Tibial nerve (tissue), 4 donors: ENCODE measurements at regions not wholly inside any gene's neighbourhood (a gene's known extent, or its start where the extent isn't known, plus 50 kb on each side); places are given as distances from the start of the nearest gene placed in this dataset.
"Not testable (repeated sequence)": the region's sequence is repeated elsewhere in the genome, so short reads cannot be mapped to it uniquely, and the experiment has no call there.

Source experiments
- DNase-seq, 2 donors: peaks; one replicate each; pipeline ENCODE4 v3.0.0-alpha.2; 2019; ENCODE audit warnings: low spot score in 2 of 2
- H3K27ac ChIP-seq, 4 donors: fragments of 200-600 bp; sonication (generic) in 3 of 4; one replicate each; pipeline ENCODE4 v1.5.1; 2017 to 2019; ENCODE audit warnings: mild to moderate bottlenecking in 1 of 4
- H3K27me3 ChIP-seq, 2 donors: fragments of 200-600 bp; sonication (generic) in 1 of 2; one replicate each; pipeline versions ENCODE4 v1.5.1 to v1.6.0; 2017 to 2019
- H3K36me3 ChIP-seq, 3 donors: fragments of 200-600 bp; sonication (generic); one replicate each; pipeline ENCODE4 v1.5.1; 2018 to 2019
- H3K4me1 ChIP-seq, 4 donors: fragments of 200-600 bp; sonication (generic) in 3 of 4; one replicate each; pipeline ENCODE4 v1.5.1; 2017 to 2019
- H3K4me3 ChIP-seq, 4 donors: fragments of 200-600 bp; sonication (generic) in 3 of 4; one replicate each; pipeline ENCODE4 v1.5.1; 2017 to 2019; ENCODE audit warnings: mild to moderate bottlenecking in 1 of 4, moderate library complexity in 1 of 4
- H3K9me3 ChIP-seq, 4 donors: fragments of 200-600 bp; sonication (generic) in 3 of 4; one replicate each; pipeline ENCODE4 v1.5.1; 2017 to 2019
- EP300 ChIP-seq, 2 donors: sonication (generic); formaldehyde crosslinking; IDR thresholded peaks; one replicate each; pipeline ENCODE4 v1.6.1; 2017; ENCODE audit warnings: antibody characterized with exemption in 2 of 2, mild to moderate bottlenecking in 1 of 2
- POLR2A ChIP-seq, 2 donors: fragments of 450-650 bp; IDR thresholded peaks; one replicate each; pipeline ENCODE4 v1.6.1; 2017; ENCODE audit warnings: antibody characterized with exemption in 2 of 2, mild to moderate bottlenecking in 2 of 2, moderate library complexity in 2 of 2
- WGBS, 2 donors: methylation state at CpG; one replicate each; pipeline ENCODE4 v1.1.5; 2018; 5-methylcytosine and 5-hydroxymethylcytosine counted together
- TF ChIP-seq, protein P1 (sequence below), 5 experiments: fragments of 200-600 bp in 3 of 5; fragments of 450-650 bp in 2 of 5; sonication (generic) in 3 of 5; IDR thresholded peaks; one replicate each; pipeline ENCODE4 v1.5.1; 2016 to 2019; ENCODE audit warnings: antibody characterized with exemption in 5 of 5, mild to moderate bottlenecking in 3 of 5, moderate library complexity in 2 of 5

GRCh38 chr6:140201787-140202458 lies 827.5 kb upstream of the CITED2 start:
- H3K4me1 ChIP-seq, result no peaks in the 10 kb centered on the region
- no peak overlapping the region for H3K4me3 ChIP-seq
- no peaks in the 10 kb centered on the region for H3K27me3 ChIP-seq
- H3K9me3 ChIP-seq, result no peaks in the 10 kb centered on the region
- TF ChIP-seq POLR2A (IDR thresholded peaks at IDR 0.05) (no peak), EP300 (IDR thresholded peaks at IDR 0.05) (no peak)
- TF ChIP-seq, protein P1, sequence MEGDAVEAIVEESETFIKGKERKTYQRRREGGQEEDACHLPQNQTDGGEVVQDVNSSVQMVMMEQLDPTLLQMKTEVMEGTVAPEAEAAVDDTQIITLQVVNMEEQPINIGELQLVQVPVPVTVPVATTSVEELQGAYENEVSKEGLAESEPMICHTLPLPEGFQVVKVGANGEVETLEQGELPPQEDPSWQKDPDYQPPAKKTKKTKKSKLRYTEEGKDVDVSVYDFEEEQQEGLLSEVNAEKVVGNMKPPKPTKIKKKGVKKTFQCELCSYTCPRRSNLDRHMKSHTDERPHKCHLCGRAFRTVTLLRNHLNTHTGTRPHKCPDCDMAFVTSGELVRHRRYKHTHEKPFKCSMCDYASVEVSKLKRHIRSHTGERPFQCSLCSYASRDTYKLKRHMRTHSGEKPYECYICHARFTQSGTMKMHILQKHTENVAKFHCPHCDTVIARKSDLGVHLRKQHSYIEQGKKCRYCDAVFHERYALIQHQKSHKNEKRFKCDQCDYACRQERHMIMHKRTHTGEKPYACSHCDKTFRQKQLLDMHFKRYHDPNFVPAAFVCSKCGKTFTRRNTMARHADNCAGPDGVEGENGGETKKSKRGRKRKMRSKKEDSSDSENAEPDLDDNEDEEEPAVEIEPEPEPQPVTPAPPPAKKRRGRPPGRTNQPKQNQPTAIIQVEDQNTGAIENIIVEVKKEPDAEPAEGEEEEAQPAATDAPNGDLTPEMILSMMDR (IDR thresholded peaks at IDR 0.05), result no peak
- 98 to 100% methylated on average over 1 of the region's 1 CpG for WGBS, 2 donors
- DNase-seq, result no peak
- H3K27ac ChIP-seq, result no peak overlapping the region
- H3K36me3 ChIP-seq, result no peaks in the 10 kb centered on the region

DNA sequence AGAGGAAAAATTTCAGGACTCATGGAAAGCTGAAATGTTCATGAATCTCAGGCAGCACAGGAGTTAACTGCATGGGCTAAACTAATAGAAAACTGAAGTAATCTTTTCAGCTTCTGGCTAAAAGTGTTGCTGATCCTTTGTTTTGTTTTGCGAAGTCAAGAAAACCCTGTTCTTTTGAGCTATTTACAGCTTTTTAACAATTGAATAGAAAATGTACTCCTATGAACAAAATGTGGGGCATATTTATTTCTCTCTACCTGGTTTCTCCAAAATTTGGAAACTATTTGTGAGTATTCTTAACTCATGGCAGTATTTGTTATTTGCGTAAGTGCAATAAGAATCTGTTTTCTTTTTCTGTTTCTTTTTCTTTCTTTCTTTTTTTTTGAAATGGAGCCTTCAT lies 818.8 kb upstream of the CITED2 start:
- Histone ChIP-seq H3K27ac (no peak overlapping the region), H3K27me3 (no peaks in the 10 kb centered on the region), H3K4me1 (no peaks in the 10 kb centered on the region), H3K9me3 (peaks cover 0 to 17% (median 2%) of the 10 kb centered on the region in 4 donors), H3K36me3 (no peaks in the 10 kb centered on the region), H3K4me3 (no peak overlapping the region)
- DNase-seq, result no peak
- WGBS, 2 donors, result 97 to 99% methylated on average over 2 of the region's 2 CpGs
- TF ChIP-seq POLR2A (IDR thresholded peaks at IDR 0.05) (no peak), EP300 (IDR thresholded peaks at IDR 0.05) (no peak)
- TF ChIP-seq, protein P1 (IDR thresholded peaks at IDR 0.05), result no peak

DNA sequence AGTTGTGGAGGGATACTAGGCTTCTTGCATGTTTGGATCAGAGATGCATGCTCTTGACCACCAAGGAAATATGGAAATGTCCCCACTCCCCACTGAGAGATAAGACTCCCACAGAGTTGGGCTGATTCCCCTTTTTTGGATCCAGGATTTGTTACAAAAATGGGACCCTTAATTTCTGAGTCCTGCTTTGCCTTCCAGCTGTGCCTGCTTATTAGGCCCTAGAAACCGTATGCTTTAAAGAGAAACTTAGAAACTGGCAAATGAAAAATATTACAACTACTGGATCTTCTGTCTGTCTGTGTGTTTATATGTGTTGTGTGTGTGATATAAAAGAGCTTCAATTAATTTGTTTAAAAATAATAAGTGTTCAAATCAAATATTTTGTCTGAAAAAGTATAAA lies 817.6 kb upstream of the CITED2 start:
- DNase-seq, result no peak
- peaks cover 0 to 25% (median 2%) of the 10 kb centered on the region in 4 donors for H3K9me3 ChIP-seq
- no peak for TF ChIP-seq EP300 (IDR thresholded peaks at IDR 0.05)
- TF ChIP-seq, protein P1 (IDR thresholded peaks at IDR 0.05), result no peak
- TF ChIP-seq POLR2A (IDR thresholded peaks at IDR 0.05), result no peak
- H3K27me3 ChIP-seq, result no peaks in the 10 kb centered on the region
- H3K36me3 ChIP-seq, result no peaks in the 10 kb centered on the region
- no peak overlapping the region for H3K4me3 ChIP-seq
- 100% methylated on average over 1 of the region's 1 CpG for WGBS, 2 donors
- no peak overlapping the region for H3K27ac ChIP-seq
- no peaks in the 10 kb centered on the region for H3K4me1 ChIP-seq

DNA sequence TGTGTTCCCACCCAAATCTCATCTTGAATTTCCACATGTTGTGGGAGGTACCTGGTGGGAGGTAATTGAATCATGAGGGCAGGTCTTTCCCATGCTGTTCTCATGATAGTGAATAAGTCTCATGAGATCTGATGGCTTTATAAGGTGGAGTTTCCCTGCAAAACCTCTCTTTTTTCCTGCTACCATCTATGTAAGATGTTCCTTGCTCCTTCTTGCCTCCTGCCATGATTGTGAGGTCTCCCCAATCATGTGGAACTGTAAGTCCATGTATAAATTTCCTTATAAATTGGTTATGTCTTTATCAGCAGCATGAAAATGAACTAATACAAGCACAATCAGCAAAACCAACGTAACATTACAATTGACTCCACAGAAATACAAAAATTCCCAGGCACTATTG lies 814.8 kb upstream of the CITED2 start:
- WGBS, 2 donors, result 87 to 95% methylated on average over 1 of the region's 1 CpG

DNA sequence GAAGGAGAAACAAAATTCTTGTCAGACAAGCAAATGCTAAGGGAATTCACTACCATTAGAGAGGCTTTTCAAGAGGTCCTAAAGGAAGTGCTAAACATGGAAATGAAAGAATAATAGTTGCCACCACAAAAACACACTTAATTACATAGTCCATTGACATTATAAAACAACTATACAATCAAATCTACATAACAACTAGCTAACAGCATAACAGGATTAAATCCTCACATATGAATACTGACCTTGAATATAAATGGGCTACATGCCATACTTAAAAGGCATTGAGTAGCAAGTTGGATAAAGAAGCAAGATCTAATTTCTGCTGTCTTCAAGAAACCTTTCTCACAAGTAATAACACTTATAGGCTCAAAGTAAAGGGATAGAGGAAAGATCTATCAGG lies 811.5 kb upstream of the CITED2 start:
- no peaks in the 10 kb centered on the region for H3K36me3 ChIP-seq
- peaks cover 0 to 13% (median 0%) of the 10 kb centered on the region in 4 donors for H3K9me3 ChIP-seq
- H3K4me3 ChIP-seq, result no peak overlapping the region
- H3K27ac ChIP-seq, result no peak overlapping the region
- DNase-seq, result no peak
- no peaks in the 10 kb centered on the region for H3K4me1 ChIP-seq
- H3K27me3 ChIP-seq, result no peaks in the 10 kb centered on the region
- TF ChIP-seq, protein P1 (IDR thresholded peaks at IDR 0.05), result no peak
- TF ChIP-seq POLR2A (IDR thresholded peaks at IDR 0.05), result no peak
- no peak for TF ChIP-seq EP300 (IDR thresholded peaks at IDR 0.05)

More for the DNA sequence above, 814.8 kb upstream of the CITED2 start:
- not testable (repeated sequence) for H3K4me1 ChIP-seq, DNase-seq, H3K36me3 ChIP-seq, H3K4me3 ChIP-seq, H3K27ac ChIP-seq, H3K27me3 ChIP-seq
- peaks cover 0 to 25% (median 2%) of the 10 kb centered on the region in 4 donors for H3K9me3 ChIP-seq

- H3K4me1 ChIP-seq, result peaks cover 0 to 1% (median 0%) of the 10 kb centered on the region in 4 donors
- TF ChIP-seq POLR2A (IDR thresholded peaks at IDR 0.05) (no peak), EP300 (IDR thresholded peaks at IDR 0.05) (no peak)
- TF ChIP-seq, protein P1 (IDR thresholded peaks at IDR 0.05), result no peak
- no peak overlapping the region for H3K4me3 ChIP-seq
- peaks cover 0 to 13% (median 0%) of the 10 kb centered on the region in 4 donors for H3K9me3 ChIP-seq
- no peaks in the 10 kb centered on the region for H3K36me3 ChIP-seq
- H3K27ac ChIP-seq, result no peak overlapping the region
- H3K27me3 ChIP-seq, result no peaks in the 10 kb centered on the region
- DNase-seq, result no peak
Measured at GRCh38 chr6:140183881-140184280, 809.4 kb upstream of the CITED2 start.
